ENCODE measurements at regions not wholly inside any gene's neighbourhood (a gene's known extent, or its start where the extent isn't known, plus 50 kb on each side); places are given as distances from the start of the nearest gene placed in this dataset.

- no peaks in the 10 kb centered on the region for H3K27me3 ChIP-seq (ENCODE audit: insufficient read depth, low read length, poor library complexity, severe bottlenecking)
- no peaks in the 10 kb centered on the region for H3K4me1 Mint-ChIP-seq
- no peaks in the 10 kb centered on the region for H3K36me3 Mint-ChIP-seq
- ChIA-PET POLR2A (no interaction called here), CTCF (no interaction called here)
- H3K9me3 Mint-ChIP-seq: no peaks in the 10 kb centered on the region
- no peak overlapping the region for H3K4me3 Mint-ChIP-seq
- no peak overlapping the region for H3K27ac ChIP-seq (ENCODE audit: low read depth, low read length)
- DNase-seq: no peak
- H3K36me3 ChIP-seq (ENCODE audit: insufficient read depth, low read length): no peaks in the 10 kb centered on the region
- H3K27ac Mint-ChIP-seq: no peak overlapping the region
- H3K27me3 Mint-ChIP-seq: peaks cover 7 to 18% of the 10 kb centered on the region in 2 donors
- no peaks in the 10 kb centered on the region for H3K4me1 ChIP-seq (ENCODE audit: insufficient read depth, low read length)
- H3K4me3 ChIP-seq (ENCODE audit: low read length): no peak overlapping the region
- H3K9me3 ChIP-seq (ENCODE audit: low read length): no peaks in the 10 kb centered on the region
These were observed 344.4 kb downstream of the RAPGEF2 start for GRCh38 chr4:159447296-159447695.

GRCh38 chr4:159451006-159451405 is 348.1 kb downstream of the RAPGEF2 start:
- H3K4me1 ChIP-seq (ENCODE audit: insufficient read depth, low read length): no peaks in the 10 kb centered on the region
- no peaks in the 10 kb centered on the region for H3K9me3 ChIP-seq (ENCODE audit: low read length)
- ChIA-PET POLR2A (no interaction called here), CTCF (no interaction called here)
- no peaks in the 10 kb centered on the region for H3K36me3 Mint-ChIP-seq
- H3K4me3 Mint-ChIP-seq: no peak overlapping the region
- H3K27ac ChIP-seq (ENCODE audit: low read depth, low read length): no peak overlapping the region
- H3K27me3 ChIP-seq (ENCODE audit: insufficient read depth, low read length, poor library complexity, severe bottlenecking): no peaks in the 10 kb centered on the region
- no peak overlapping the region for H3K27ac Mint-ChIP-seq
- no peaks in the 10 kb centered on the region for H3K9me3 Mint-ChIP-seq
- H3K36me3 ChIP-seq (ENCODE audit: insufficient read depth, low read length): no peaks in the 10 kb centered on the region
- H3K4me1 Mint-ChIP-seq: peaks cover 0 to 6% (median 3%) of the 10 kb centered on the region in 3 donors
- H3K4me3 ChIP-seq (ENCODE audit: low read length): no peak overlapping the region
- DNase-seq: no peak
- H3K27me3 Mint-ChIP-seq: peaks cover 7 to 14% of the 10 kb centered on the region in 2 donors

- Mint-ChIP-seq H3K4me1 (peaks cover 0 to 8% (median 3%) of the 10 kb centered on the region in 3 donors), H3K36me3 (no peaks in the 10 kb centered on the region), H3K9me3 (no peaks in the 10 kb centered on the region), H3K27ac (no peak overlapping the region), H3K4me3 (no peak overlapping the region), H3K27me3 (peaks cover 2 to 9% of the 10 kb centered on the region in 2 donors)
- Histone ChIP-seq H3K27ac (ENCODE audit: low read depth, low read length) (no peak overlapping the region), H3K27me3 (ENCODE audit: insufficient read depth, low read length, poor library complexity, severe bottlenecking) (no peaks in the 10 kb centered on the region), H3K36me3 (ENCODE audit: insufficient read depth, low read length) (no peaks in the 10 kb centered on the region), H3K4me1 (ENCODE audit: insufficient read depth, low read length) (no peaks in the 10 kb centered on the region), H3K9me3 (ENCODE audit: low read length) (no peaks in the 10 kb centered on the region), H3K4me3 (ENCODE audit: low read length) (no peak overlapping the region)
- DNase-seq: no peak
- POLR2A ChIA-PET: no interaction called here
- CTCF ChIA-PET: no interaction called here
These were observed 352.9 kb downstream of the RAPGEF2 start for GRCh38 chr4:159455675-159456237.

DNA sequence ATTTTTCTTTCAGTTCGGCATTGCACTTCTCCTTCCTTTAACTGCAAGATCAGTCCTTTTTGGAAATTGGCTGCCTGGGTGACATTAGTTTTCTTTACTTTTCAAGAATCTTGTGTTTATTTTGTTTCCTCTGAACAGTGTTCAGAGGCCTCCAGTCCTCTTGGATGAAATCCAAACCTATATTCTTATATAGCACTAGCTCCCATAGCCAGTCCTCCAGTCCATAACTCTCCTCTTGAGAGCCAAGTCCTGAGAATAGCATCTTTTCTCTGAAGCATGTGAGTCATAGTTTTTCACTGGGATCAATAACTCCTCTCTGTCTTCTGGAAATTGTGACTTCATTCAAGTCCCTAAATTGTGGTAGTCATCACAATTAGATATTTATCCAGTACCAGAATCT is 357.5 kb downstream of the RAPGEF2 start:
- Histone ChIP-seq H3K4me3 (ENCODE audit: low read length) (no peak overlapping the region), H3K4me1 (ENCODE audit: insufficient read depth, low read length) (no peaks in the 10 kb centered on the region), H3K9me3 (ENCODE audit: low read length) (no peaks in the 10 kb centered on the region), H3K27me3 (ENCODE audit: insufficient read depth, low read length, poor library complexity, severe bottlenecking) (no peaks in the 10 kb centered on the region), H3K36me3 (ENCODE audit: insufficient read depth, low read length) (no peaks in the 10 kb centered on the region), H3K27ac (ENCODE audit: low read depth, low read length) (no peak overlapping the region)
- ChIA-PET CTCF (no interaction called here), POLR2A (no interaction called here)
- DNase-seq: no peak
- H3K36me3 Mint-ChIP-seq: no peaks in the 10 kb centered on the region
- peaks cover 0 to 22% (median 9%) of the 10 kb centered on the region in 5 donors for H3K9me3 Mint-ChIP-seq
- no peak overlapping the region for H3K4me3 Mint-ChIP-seq
- H3K27me3 Mint-ChIP-seq: peaks cover 2 to 10% of the 10 kb centered on the region in 2 donors
- H3K27ac Mint-ChIP-seq: no peak overlapping the region
- peaks cover 0 to 8% (median 3%) of the 10 kb centered on the region in 3 donors for H3K4me1 Mint-ChIP-seq

GRCh38 chr4:159463235-159463634 is 360.4 kb downstream of the RAPGEF2 start:
- Histone ChIP-seq H3K9me3 (ENCODE audit: low read length) (no peaks in the 10 kb centered on the region), H3K27ac (ENCODE audit: low read depth, low read length) (no peak overlapping the region), H3K36me3 (ENCODE audit: insufficient read depth, low read length) (no peaks in the 10 kb centered on the region), H3K27me3 (ENCODE audit: insufficient read depth, low read length, poor library complexity, severe bottlenecking) (no peaks in the 10 kb centered on the region), H3K4me3 (ENCODE audit: low read length) (no peak overlapping the region), H3K4me1 (ENCODE audit: insufficient read depth, low read length) (no peaks in the 10 kb centered on the region)
- ChIA-PET POLR2A (no interaction called here), CTCF (no interaction called here)
- H3K27ac Mint-ChIP-seq: no peak overlapping the region
- H3K9me3 Mint-ChIP-seq: peaks cover 0 to 25% (median 11%) of the 10 kb centered on the region in 5 donors
- DNase-seq: no peak
- H3K27me3 Mint-ChIP-seq: peaks cover 5 to 15% of the 10 kb centered on the region in 2 donors
- H3K4me1 Mint-ChIP-seq: no peaks in the 10 kb centered on the region
- H3K36me3 Mint-ChIP-seq: no peaks in the 10 kb centered on the region
- H3K4me3 Mint-ChIP-seq: no peak overlapping the region

DNA sequence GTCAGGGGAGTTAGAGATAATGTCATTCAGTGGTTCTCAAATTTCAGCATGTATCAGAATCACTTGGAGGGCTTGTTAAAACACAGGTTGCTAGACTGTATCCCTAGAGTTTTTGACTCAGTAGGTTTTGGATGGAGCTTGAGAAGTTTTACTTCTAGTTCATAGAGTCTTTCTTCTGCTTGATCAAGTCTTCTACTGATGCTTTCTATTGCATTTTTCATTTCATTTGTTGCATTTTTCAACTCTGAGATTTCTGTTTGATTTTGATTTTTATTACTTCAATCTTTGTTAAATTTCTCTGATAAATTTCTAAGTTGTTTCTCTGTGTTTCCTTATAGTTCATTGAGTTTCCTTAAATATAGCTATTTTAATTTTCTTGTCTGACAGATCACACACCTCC is 361.4 kb downstream of the RAPGEF2 start:
- Histone ChIP-seq H3K27ac (ENCODE audit: low read depth, low read length) (no peak overlapping the region), H3K4me1 (ENCODE audit: insufficient read depth, low read length) (no peaks in the 10 kb centered on the region), H3K9me3 (ENCODE audit: low read length) (no peaks in the 10 kb centered on the region), H3K4me3 (ENCODE audit: low read length) (no peak overlapping the region), H3K36me3 (ENCODE audit: insufficient read depth, low read length) (no peaks in the 10 kb centered on the region), H3K27me3 (ENCODE audit: insufficient read depth, low read length, poor library complexity, severe bottlenecking) (no peaks in the 10 kb centered on the region)
- Mint-ChIP-seq H3K4me1 (no peaks in the 10 kb centered on the region), H3K9me3 (peaks cover 0 to 25% (median 11%) of the 10 kb centered on the region in 5 donors), H3K36me3 (no peaks in the 10 kb centered on the region), H3K4me3 (no peak overlapping the region), H3K27ac (no peak overlapping the region), H3K27me3 (peaks cover 3 to 15% of the 10 kb centered on the region in 2 donors)
- CTCF ChIA-PET: no interaction called here
- POLR2A ChIA-PET: no interaction called here
- DNase-seq: no peak

DNA sequence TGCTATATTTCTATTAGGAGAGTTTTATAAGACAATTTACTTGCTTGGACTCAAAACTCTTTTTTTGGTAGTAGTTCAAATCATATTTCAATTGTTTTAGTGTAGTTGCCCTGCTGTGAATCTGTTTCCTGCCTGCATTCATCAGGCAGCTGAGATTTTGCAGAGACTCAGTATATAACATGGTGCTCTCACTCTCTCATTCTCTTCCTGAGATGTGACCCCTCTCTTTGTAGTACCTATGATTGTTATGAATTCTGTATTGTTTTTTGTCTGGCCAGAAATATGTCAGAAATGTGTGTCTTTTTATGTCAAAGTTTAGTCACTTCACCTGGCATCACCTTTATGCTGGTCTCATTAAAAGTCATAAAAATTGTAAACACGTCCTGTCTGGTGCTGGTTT is 374.0 kb downstream of the RAPGEF2 start:
- Mint-ChIP-seq H3K9me3 (peaks cover 0 to 1% (median 0%) of the 10 kb centered on the region in 5 donors), H3K4me1 (no peaks in the 10 kb centered on the region), H3K4me3 (no peak overlapping the region), H3K27me3 (peaks cover 1 to 9% of the 10 kb centered on the region in 2 donors), H3K27ac (no peak overlapping the region), H3K36me3 (no peaks in the 10 kb centered on the region)
- H3K9me3 ChIP-seq (ENCODE audit: low read length): no peaks in the 10 kb centered on the region
- H3K27ac ChIP-seq (ENCODE audit: low read depth, low read length): no peak overlapping the region
- no peak for DNase-seq
- no peaks in the 10 kb centered on the region for H3K36me3 ChIP-seq (ENCODE audit: insufficient read depth, low read length)
- H3K27me3 ChIP-seq (ENCODE audit: insufficient read depth, low read length, poor library complexity, severe bottlenecking): no peaks in the 10 kb centered on the region
- ChIA-PET POLR2A (no interaction called here), CTCF (no interaction called here)
- H3K4me1 ChIP-seq (ENCODE audit: insufficient read depth, low read length): no peaks in the 10 kb centered on the region
- no peak overlapping the region for H3K4me3 ChIP-seq (ENCODE audit: low read length)

- H3K4me1 ChIP-seq (ENCODE audit: insufficient read depth, low read length): no peaks in the 10 kb centered on the region
- H3K36me3 ChIP-seq (ENCODE audit: insufficient read depth, low read length): no peaks in the 10 kb centered on the region
- H3K4me3 Mint-ChIP-seq: no peak overlapping the region
- POLR2A ChIA-PET: no interaction called here
- no peaks in the 10 kb centered on the region for H3K4me1 Mint-ChIP-seq
- no peaks in the 10 kb centered on the region for H3K9me3 ChIP-seq (ENCODE audit: low read length)
- H3K27me3 Mint-ChIP-seq: peaks cover 1 to 3% of the 10 kb centered on the region in 2 donors
- H3K9me3 Mint-ChIP-seq: peaks cover 0 to 1% (median 0%) of the 10 kb centered on the region in 5 donors
- no peaks in the 10 kb centered on the region for H3K27me3 ChIP-seq (ENCODE audit: insufficient read depth, low read length, poor library complexity, severe bottlenecking)
- H3K4me3 ChIP-seq (ENCODE audit: low read length): no peak overlapping the region
- H3K36me3 Mint-ChIP-seq: no peaks in the 10 kb centered on the region
- no peak overlapping the region for H3K27ac Mint-ChIP-seq
- no peak for DNase-seq
- no peak overlapping the region for H3K27ac ChIP-seq (ENCODE audit: low read depth, low read length)
- CTCF ChIA-PET: no interaction called here
These were observed 377.9 kb downstream of the RAPGEF2 start for GRCh38 chr4:159480826-159481225.

GRCh38 chr4:159481936-159482335 is 379.1 kb downstream of the RAPGEF2 start:
- Histone ChIP-seq H3K27me3 (ENCODE audit: insufficient read depth, low read length, poor library complexity, severe bottlenecking) (no peaks in the 10 kb centered on the region), H3K4me1 (ENCODE audit: insufficient read depth, low read length) (no peaks in the 10 kb centered on the region), H3K4me3 (ENCODE audit: low read length) (no peak overlapping the region), H3K9me3 (ENCODE audit: low read length) (no peaks in the 10 kb centered on the region), H3K27ac (ENCODE audit: low read depth, low read length) (no peak overlapping the region), H3K36me3 (ENCODE audit: insufficient read depth, low read length) (no peaks in the 10 kb centered on the region)
- no peak for DNase-seq
- peaks cover 0 to 1% (median 0%) of the 10 kb centered on the region in 5 donors for H3K9me3 Mint-ChIP-seq
- CTCF ChIA-PET: no interaction called here
- peaks cover 0 to 1% (median 0%) of the 10 kb centered on the region in 3 donors for H3K4me1 Mint-ChIP-seq
- H3K27me3 Mint-ChIP-seq: peaks cover 3% of the 10 kb centered on the region in 2 donors
- no peak overlapping the region for H3K4me3 Mint-ChIP-seq
- H3K27ac Mint-ChIP-seq: no peak overlapping the region
- POLR2A ChIA-PET: no interaction called here
- no peaks in the 10 kb centered on the region for H3K36me3 Mint-ChIP-seq
